WTC11 (cell line): ENCODE measurements at regions not wholly inside any gene's neighbourhood (a gene's known extent, or its start where the extent isn't known, plus 50 kb on each side); places are given as distances from the start of the nearest gene placed in this dataset.

Experiments
- ATAC-seq: fragments of 200-7000 bp; cut with Tn5 transposase; 2 replicates; pipeline ENCODE4 v1.10.0; 2021; ENCODE audit warnings: mild to moderate bottlenecking, moderate library complexity
- CTCF ChIA-PET: fragments of 300-600 bp; sonication (Branson Sonifier 250); formaldehyde crosslinking; loops from one replicate; lab custom pipeline; 2021; ENCODE audit warnings: antibody characterized with exemption; lab: Charles Lee
- POLR2A ChIA-PET: fragments of 350-600 bp; sonication (Branson Sonifier 250); formaldehyde crosslinking; loops from one replicate; lab custom pipeline; 2021; ENCODE audit warnings: antibody characterized with exemption; lab: Charles Lee
- DNase-seq: peaks from one replicate; pipeline ENCODE4 v3.0.0; 2021; ENCODE audit warnings: low spot score
- H3K27ac Mint-ChIP-seq: 2 replicates; pipeline ENCODE4 v1.8.0; 2021; ENCODE audit warnings: mixed read lengths
- H3K27me3 Mint-ChIP-seq: 2 replicates; pipeline ENCODE4 v1.8.0; 2021; ENCODE audit warnings: low read depth, mild to moderate bottlenecking, moderate library complexity, mixed read lengths
- H3K36me3 Mint-ChIP-seq: 2 replicates; pipeline ENCODE4 v1.8.0; 2021; ENCODE audit warnings: mixed read lengths
- H3K4me1 Mint-ChIP-seq: 2 replicates; pipeline ENCODE4 v1.8.0; 2022; ENCODE audit warnings: mixed read lengths
- H3K4me3 Mint-ChIP-seq: 2 replicates; pipeline ENCODE4 v1.8.0; 2021; ENCODE audit warnings: mild to moderate bottlenecking, moderate library complexity, mixed read lengths
- H3K9me3 Mint-ChIP-seq: 2 replicates; pipeline ENCODE4 v1.8.0; 2021; ENCODE audit warnings: mixed read lengths
- AR ChIP-seq: fragments of 250-450 bp; sonication (Bioruptor Pico); IDR thresholded peaks from 2 replicates; pipeline ENCODE4 v1.9.0; 2021; ENCODE audit warnings: mild to moderate bottlenecking
- CREB1 ChIP-seq: sonication (generic); formaldehyde crosslinking; IDR thresholded peaks from 2 replicates; pipeline ENCODE4 v1.8.0; 2023; ENCODE audit warnings: mild to moderate bottlenecking, missing genetic modification reagents
- CREM ChIP-seq: sonication (generic); formaldehyde crosslinking; IDR thresholded peaks from 2 replicates; pipeline ENCODE4 v1.8.1; 2022; ENCODE audit warnings: mild to moderate bottlenecking, missing genetic modification reagents, moderate library complexity
- ERG ChIP-seq: fragments of 250-450 bp; sonication (Bioruptor Pico); IDR thresholded peaks from 2 replicates; pipeline ENCODE4 v1.8.0; 2021; ENCODE audit warnings: mild to moderate bottlenecking
- GRHL2 ChIP-seq: fragments of 250-450 bp; sonication (Bioruptor Pico); IDR thresholded peaks from 2 replicates; pipeline ENCODE4 v1.8.0; 2022; ENCODE audit warnings: mild to moderate bottlenecking, moderate library complexity; ENCODE audit not compliant: insufficient replicate concordance, severe bottlenecking
- GTF2I ChIP-seq: fragments of 250-450 bp; sonication (Bioruptor Pico); conservative IDR thresholded peaks from 2 replicates; pipeline ENCODE4 v1.4.0; 2021; ENCODE audit warnings: mild to moderate bottlenecking
- JUN ChIP-seq: sonication (generic); formaldehyde crosslinking; IDR thresholded peaks from 2 replicates; pipeline ENCODE4 v1.8.0; 2023; ENCODE audit warnings: mild to moderate bottlenecking, missing genetic modification reagents
- NFE2L1 ChIP-seq: sonication (generic); formaldehyde crosslinking; IDR thresholded peaks from 2 replicates; pipeline ENCODE4 v1.8.1; 2023; ENCODE audit warnings: missing genetic modification reagents
- NFYB ChIP-seq: sonication (generic); formaldehyde crosslinking; conservative IDR thresholded peaks from 2 replicates; pipeline ENCODE4 v1.8.0; 2022; ENCODE audit warnings: low read depth, missing genetic modification reagents
- SMAD4 ChIP-seq: sonication (generic); formaldehyde crosslinking; IDR thresholded peaks from 2 replicates; pipeline ENCODE4 v1.8.0; 2022; ENCODE audit warnings: mild to moderate bottlenecking, missing genetic modification reagents
- SOX15 ChIP-seq: fragments of 250-450 bp; sonication (Bioruptor Pico); IDR thresholded peaks from 2 replicates; pipeline ENCODE4 v1.9.0; 2021; ENCODE audit warnings: mild to moderate bottlenecking
- TCF7 ChIP-seq: sonication (generic); formaldehyde crosslinking; IDR thresholded peaks from 2 replicates; pipeline ENCODE4 v1.8.0; 2022; ENCODE audit warnings: mild to moderate bottlenecking, low read depth, missing genetic modification reagents, moderate library complexity
- TEAD4 ChIP-seq: sonication (generic); formaldehyde crosslinking; IDR thresholded peaks from 2 replicates; pipeline ENCODE4 v1.8.0; 2022; ENCODE audit warnings: mild to moderate bottlenecking, missing genetic modification reagents
- ZBTB43 ChIP-seq: sonication (generic); formaldehyde crosslinking; IDR thresholded peaks from 2 replicates; pipeline ENCODE4 v1.8.1; 2023; ENCODE audit warnings: mild to moderate bottlenecking, missing genetic modification reagents
- ZMAT4 ChIP-seq: fragments of 250-450 bp; sonication (Bioruptor Pico); IDR thresholded peaks from 2 replicates; pipeline ENCODE4 v1.9.0; 2021; ENCODE audit warnings: mild to moderate bottlenecking
- ZNF219 ChIP-seq: sonication (generic); formaldehyde crosslinking; IDR thresholded peaks from 2 replicates; pipeline ENCODE4 v1.8.0; 2023; ENCODE audit warnings: missing genetic modification reagents, mild to moderate bottlenecking, borderline replicate concordance
- ZNF281 ChIP-seq: sonication (generic); formaldehyde crosslinking; IDR thresholded peaks from 2 replicates; pipeline ENCODE4 v1.8.0; 2023; ENCODE audit warnings: mild to moderate bottlenecking, missing genetic modification reagents
- ZNF396 ChIP-seq: fragments of 250-450 bp; sonication (Bioruptor Pico); IDR thresholded peaks from 2 replicates; pipeline ENCODE4 v1.8.0; 2021; ENCODE audit warnings: mild to moderate bottlenecking, moderate library complexity, borderline replicate concordance
- ZNF512 ChIP-seq: sonication (generic); formaldehyde crosslinking; IDR thresholded peaks from 2 replicates; pipeline ENCODE4 v1.8.1; 2022; ENCODE audit warnings: missing genetic modification reagents, borderline replicate concordance
- ZNF671 ChIP-seq: fragments of 250-450 bp; sonication (Bioruptor Pico); IDR thresholded peaks from 2 replicates; pipeline ENCODE4 v1.8.0; 2021; ENCODE audit warnings: mild to moderate bottlenecking
- ZSCAN18 ChIP-seq: fragments of 250-450 bp; sonication (Bioruptor Pico); IDR thresholded peaks from 2 replicates; pipeline ENCODE4 v2.1.2; 2022; ENCODE audit warnings: mild to moderate bottlenecking, moderate library complexity

GRCh38 chrX:99480728-99481127 lies 929.3 kb downstream of the PCDH19 start:
- Mint-ChIP-seq H3K27ac (no peak overlapping the region), H3K9me3 (no peaks in the 10 kb centered on the region), H3K36me3 (no peaks in the 10 kb centered on the region), H3K4me3 (no peak overlapping the region), H3K4me1 (peaks cover 5% of the 10 kb centered on the region; the same call in 1 of the 2 replicates), H3K27me3 (no peaks in the 10 kb centered on the region)
- TF ChIP-seq ZMAT4 (CRISPR knock-in tag): no peak
- no peak for TF ChIP-seq ZNF219 (CRISPR knock-in tag)
- TF ChIP-seq TEAD4 (CRISPR knock-in tag): no peak
- no peak for TF ChIP-seq ZSCAN18 (CRISPR knock-in tag)
- no peak for TF ChIP-seq JUN (CRISPR knock-in tag)
- no peak for TF ChIP-seq CREB1 (CRISPR knock-in tag)
- TF ChIP-seq GTF2I (CRISPR knock-in tag): no peak
- no peak for TF ChIP-seq SOX15 (CRISPR knock-in tag)
- TF ChIP-seq ERG (CRISPR knock-in tag): no peak
- TF ChIP-seq ZBTB43 (CRISPR knock-in tag): no peak
- no peak for ATAC-seq
- CTCF ChIA-PET: no interaction called here
- POLR2A ChIA-PET: no interaction called here
- no peak for DNase-seq

GRCh38 chrX:99469439-99469838 lies 940.6 kb downstream of the PCDH19 start:
- ChIA-PET POLR2A (no interaction called here), CTCF (interaction anchor here (0.9 kb wide), 1 partner anchor 10 kb away, joined by 3 read pairs; no protein-coding TSS in a partner anchor)
- DNase-seq (no peak), ATAC-seq (0 out of 2 replicates have a peak, but pooled peaks have one; percentile 52)
- no peaks in the 10 kb centered on the region for H3K36me3 Mint-ChIP-seq
- no peak overlapping the region for H3K27ac Mint-ChIP-seq
- no peak for TF ChIP-seq ZNF512 (CRISPR knock-in tag)
- TF ChIP-seq NFE2L1 (CRISPR knock-in tag): no peak
- TF ChIP-seq NFYB: no peak
- TF ChIP-seq ZNF671: no peak
- TF ChIP-seq SMAD4 (CRISPR knock-in tag): no peak
- no peak for TF ChIP-seq TCF7 (CRISPR knock-in tag)
- TF ChIP-seq GRHL2: no peak
- no peak for TF ChIP-seq CREM
- no peak for TF ChIP-seq AR (CRISPR knock-in tag)
- TF ChIP-seq ZNF396 (CRISPR knock-in tag): no peak
- no peak for TF ChIP-seq ZNF281 (CRISPR knock-in tag)
- H3K4me1 Mint-ChIP-seq: no peaks in the 10 kb centered on the region
- H3K27me3 Mint-ChIP-seq: no peaks in the 10 kb centered on the region; the same call in 1 of the 2 replicates
- H3K4me3 Mint-ChIP-seq: no peak overlapping the region
- H3K9me3 Mint-ChIP-seq: peaks cover 6% of the 10 kb centered on the region
